Colonic mucosa (tissue), 4 donors: ENCODE measurements at regions not wholly inside any gene's neighbourhood (a gene's known extent, or its start where the extent isn't known, plus 50 kb on each side); places are given as distances from the start of the nearest gene placed in this dataset.
"Not testable (repeated sequence)": the region's sequence is repeated elsewhere in the genome, so short reads cannot be mapped to it uniquely, and the experiment has no call there.

Source experiments
- DNase-seq: peaks from one replicate; pipeline ENCODE4 v3.0.0-alpha.2; 2020
- H3K27ac ChIP-seq: fragments of 200-600 bp; one replicate; pipeline ENCODE4 v1.8.0; 2021
- H3K27me3 ChIP-seq: fragments of 200-600 bp; one replicate; pipeline ENCODE4 v1.8.0; 2021
- H3K36me3 ChIP-seq: fragments of 200-600 bp; one replicate; pipeline ENCODE4 v1.8.0; 2021
- H3K4me1 ChIP-seq: fragments of 200-600 bp; one replicate; pipeline ENCODE4 v1.8.0; 2021; ENCODE audit warnings: mild to moderate bottlenecking
- H3K4me3 ChIP-seq: fragments of 200-600 bp; one replicate; pipeline ENCODE4 v1.8.0; 2021
- H3K9ac ChIP-seq, 2 donors: one replicate each; pipeline ENCODE4 v1.7.0; 2013; ENCODE audit warnings: control low read depth in 2 of 2, low read depth in 2 of 2, low read length in 2 of 2
- H3K9me3 ChIP-seq: fragments of 200-600 bp; one replicate; pipeline ENCODE4 v1.8.0; 2021
- intact Hi-C: fragments of 100-400 bp; cut with DNase I; formaldehyde crosslinking; loops from one replicate; pipeline ENCODE4 v1.14.1; 2022
- TF ChIP-seq, protein P1 (sequence below): fragments of 200-600 bp; IDR thresholded peaks from one replicate; pipeline ENCODE4 v1.8.0; 2022; ENCODE audit warnings: antibody characterized with exemption, mild to moderate bottlenecking
- donor health status: healthy.
- donor health status: DM: no; HTN: no; CAD: no.
- donor health status: DM: no; HTN: no; CAD: no.

DNA sequence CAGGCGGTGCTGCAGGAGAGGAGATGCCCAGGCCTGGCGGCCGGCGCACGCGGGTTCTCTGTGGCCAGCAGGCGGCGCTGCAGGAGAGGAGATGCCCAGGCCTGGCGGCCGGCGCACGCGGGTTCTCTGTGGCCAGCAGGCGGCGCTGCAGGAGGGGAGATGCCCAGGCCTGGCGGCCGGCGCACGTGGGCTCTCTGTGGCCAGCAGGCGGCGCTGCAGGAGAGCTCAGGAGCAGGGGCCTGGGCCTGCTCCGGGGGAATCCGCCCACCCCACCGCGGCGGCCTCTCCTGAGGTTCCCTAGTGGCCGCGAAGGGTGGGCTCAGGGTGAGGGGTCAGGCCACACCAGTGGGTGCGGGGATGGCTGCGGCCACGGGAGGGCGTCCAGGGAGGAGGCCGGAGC lies 75.9 kb downstream of the OR4F16 start:
- H3K36me3 ChIP-seq, H3K9ac ChIP-seq, DNase-seq, H3K4me1 ChIP-seq, H3K27me3 ChIP-seq, H3K9me3 ChIP-seq, H3K27ac ChIP-seq, intact Hi-C loops, H3K4me3 ChIP-seq: not testable (repeated sequence)

DNA sequence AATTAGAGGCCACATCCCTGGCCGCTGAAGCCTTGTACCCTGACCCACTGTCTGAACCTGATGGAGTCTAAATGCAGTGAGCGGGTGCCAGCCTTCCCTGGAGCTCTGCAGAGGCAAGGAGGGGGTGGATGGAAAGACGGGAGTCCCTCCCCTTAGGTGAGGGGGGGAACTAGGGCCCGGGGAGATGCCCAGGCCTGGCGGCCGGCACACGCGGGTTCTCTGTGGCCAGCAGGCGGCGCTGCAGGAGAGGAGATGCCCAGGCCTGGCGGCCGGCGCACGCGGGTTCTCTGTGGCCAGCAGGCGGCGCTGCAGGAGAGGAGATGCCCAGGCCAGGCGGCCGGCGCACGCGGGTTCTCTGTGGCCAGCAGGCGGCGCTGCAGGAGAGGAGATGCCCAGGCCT lies 77.3 kb downstream of the OR4F16 start:
- intact Hi-C loops: not testable (repeated sequence)

DNA sequence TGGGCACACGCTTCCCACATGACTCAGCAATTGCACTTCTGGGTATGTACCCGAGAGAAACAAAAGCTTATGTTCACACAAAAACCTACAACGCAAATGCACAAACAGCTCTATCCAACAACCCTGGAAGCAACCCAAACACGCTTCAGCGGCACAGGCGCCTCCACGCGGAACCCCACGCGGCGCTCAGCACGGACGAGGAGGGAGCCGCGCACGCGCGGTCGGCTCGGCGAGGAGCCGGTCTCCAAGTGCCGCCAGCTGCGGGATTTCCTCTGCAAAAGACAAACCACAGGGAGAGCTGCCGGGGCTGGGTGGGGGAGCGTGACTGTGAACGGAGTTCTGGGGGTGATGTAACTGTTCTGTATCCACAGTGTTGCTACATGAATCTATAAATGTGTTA lies 81.2 kb downstream of the OR4F16 start:
- H3K4me1 ChIP-seq, H3K27me3 ChIP-seq, H3K9ac ChIP-seq, intact Hi-C loops, H3K36me3 ChIP-seq, H3K9me3 ChIP-seq, H3K27ac ChIP-seq, H3K4me3 ChIP-seq: not testable (repeated sequence)
- peak; percentile 33 for DNase-seq

More for the DNA sequence above, 77.3 kb downstream of the OR4F16 start:
- not testable (repeated sequence) for DNase-seq, H3K9ac ChIP-seq, H3K27ac ChIP-seq, H3K9me3 ChIP-seq, H3K4me3 ChIP-seq, H3K4me1 ChIP-seq, H3K36me3 ChIP-seq, H3K27me3 ChIP-seq

DNA sequence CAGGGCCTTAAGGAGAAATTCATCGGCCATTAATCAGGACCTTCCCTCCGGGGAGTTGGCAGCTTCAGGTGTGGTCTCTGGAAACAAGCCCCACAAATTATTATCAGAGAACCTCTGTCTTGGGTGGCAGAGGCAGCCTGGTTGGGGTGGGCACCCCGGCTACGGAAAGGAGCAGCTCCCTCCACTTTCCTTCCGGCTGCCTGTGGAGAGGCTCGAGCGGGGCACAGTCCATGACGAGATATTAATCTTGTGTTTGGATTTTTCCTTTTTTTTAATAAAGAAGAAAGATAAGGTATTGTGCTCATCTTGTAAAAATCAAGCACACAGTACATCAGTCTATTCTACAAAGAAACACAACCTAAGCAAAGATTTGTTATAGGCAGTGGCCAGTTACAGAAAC lies 98.2 kb downstream of the OR4F16 start:
- H3K9ac ChIP-seq, H3K27ac ChIP-seq, H3K27me3 ChIP-seq, H3K4me3 ChIP-seq, H3K36me3 ChIP-seq, H3K9me3 ChIP-seq, intact Hi-C loops, DNase-seq, H3K4me1 ChIP-seq: not testable (repeated sequence)

DNA sequence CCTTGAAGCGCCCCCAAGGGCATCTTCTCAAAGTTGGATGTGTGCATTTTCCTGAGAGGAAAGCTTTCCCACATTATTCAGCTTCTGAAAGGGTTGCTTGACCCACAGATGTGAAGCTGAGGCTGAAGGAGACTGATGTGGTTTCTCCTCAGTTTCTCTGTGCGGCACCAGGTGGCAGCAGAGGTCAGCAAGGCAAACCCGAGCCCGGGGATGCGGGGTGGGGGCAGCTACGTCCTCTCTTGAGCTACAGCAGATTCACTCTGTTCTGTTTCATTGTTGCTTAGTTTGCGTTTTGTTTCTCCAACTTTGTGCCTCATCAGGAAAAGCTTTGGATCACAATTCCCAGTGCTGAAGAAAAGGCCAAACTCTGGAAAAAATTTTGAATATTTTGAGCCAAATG lies 100.5 kb downstream of the OR4F16 start:
- H3K9ac ChIP-seq, H3K36me3 ChIP-seq, H3K27ac ChIP-seq, H3K4me3 ChIP-seq, H3K9me3 ChIP-seq, intact Hi-C loops, H3K27me3 ChIP-seq, H3K4me1 ChIP-seq: not testable (repeated sequence)
- TF ChIP-seq, protein P1, sequence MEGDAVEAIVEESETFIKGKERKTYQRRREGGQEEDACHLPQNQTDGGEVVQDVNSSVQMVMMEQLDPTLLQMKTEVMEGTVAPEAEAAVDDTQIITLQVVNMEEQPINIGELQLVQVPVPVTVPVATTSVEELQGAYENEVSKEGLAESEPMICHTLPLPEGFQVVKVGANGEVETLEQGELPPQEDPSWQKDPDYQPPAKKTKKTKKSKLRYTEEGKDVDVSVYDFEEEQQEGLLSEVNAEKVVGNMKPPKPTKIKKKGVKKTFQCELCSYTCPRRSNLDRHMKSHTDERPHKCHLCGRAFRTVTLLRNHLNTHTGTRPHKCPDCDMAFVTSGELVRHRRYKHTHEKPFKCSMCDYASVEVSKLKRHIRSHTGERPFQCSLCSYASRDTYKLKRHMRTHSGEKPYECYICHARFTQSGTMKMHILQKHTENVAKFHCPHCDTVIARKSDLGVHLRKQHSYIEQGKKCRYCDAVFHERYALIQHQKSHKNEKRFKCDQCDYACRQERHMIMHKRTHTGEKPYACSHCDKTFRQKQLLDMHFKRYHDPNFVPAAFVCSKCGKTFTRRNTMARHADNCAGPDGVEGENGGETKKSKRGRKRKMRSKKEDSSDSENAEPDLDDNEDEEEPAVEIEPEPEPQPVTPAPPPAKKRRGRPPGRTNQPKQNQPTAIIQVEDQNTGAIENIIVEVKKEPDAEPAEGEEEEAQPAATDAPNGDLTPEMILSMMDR: peak; percentile 13
- peak; percentile 35 for DNase-seq
